Head of caudate nucleus (tissue), 42 donors: ENCODE measurements at regions not wholly inside any gene's neighbourhood (a gene's known extent, or its start where the extent isn't known, plus 50 kb on each side); places are given as distances from the start of the nearest gene placed in this dataset.
"Not testable (repeated sequence)": the region's sequence is repeated elsewhere in the genome, so short reads cannot be mapped to it uniquely, and the experiment has no call there.

Source experiments
- DNase-seq, 42 donors: peaks; one replicate each; pipeline versions ENCODE4 v3.0.0 to v3.0.0-alpha.2; 2020 to 2021; ENCODE audit warnings: mixed read lengths in 7 of 42
- intact Hi-C: fragments of 100-400 bp; cut with DNase I; formaldehyde crosslinking; loops from one replicate; pipeline ENCODE4 v1.15.0; 2022

- intact Hi-C loops, result no loop called here
- DNase-seq, result no peak
Observed at GRCh38 chr7:126040114-126041045, 1110.8 kb upstream of the POT1 start.

- DNase-seq, result no peak
- intact Hi-C loops, result no loop called here
Observed at GRCh38 chr7:126026421-126027088, 1096.9 kb upstream of the POT1 start.

DNA sequence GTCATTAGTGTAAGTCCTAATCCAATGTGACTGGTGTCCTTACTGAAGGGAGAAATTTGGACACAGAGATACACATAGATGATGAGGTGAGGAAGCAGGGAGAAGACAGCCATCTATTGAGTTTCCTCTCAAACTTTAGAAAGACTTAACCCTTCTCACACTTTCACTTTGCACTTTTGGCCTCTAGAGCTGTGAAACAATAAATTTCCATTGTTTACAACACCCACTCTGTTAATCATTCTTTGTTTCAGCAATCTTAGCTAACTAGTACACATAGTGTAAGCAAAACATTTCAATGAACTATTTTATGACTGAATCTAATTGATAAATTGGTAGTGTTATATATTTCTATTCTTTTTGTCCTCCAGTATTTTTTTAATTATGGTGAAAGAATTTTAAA is 1092.8 kb upstream of the POT1 start:
- DNase-seq, result no peak
- intact Hi-C loops, result no loop called here

DNA sequence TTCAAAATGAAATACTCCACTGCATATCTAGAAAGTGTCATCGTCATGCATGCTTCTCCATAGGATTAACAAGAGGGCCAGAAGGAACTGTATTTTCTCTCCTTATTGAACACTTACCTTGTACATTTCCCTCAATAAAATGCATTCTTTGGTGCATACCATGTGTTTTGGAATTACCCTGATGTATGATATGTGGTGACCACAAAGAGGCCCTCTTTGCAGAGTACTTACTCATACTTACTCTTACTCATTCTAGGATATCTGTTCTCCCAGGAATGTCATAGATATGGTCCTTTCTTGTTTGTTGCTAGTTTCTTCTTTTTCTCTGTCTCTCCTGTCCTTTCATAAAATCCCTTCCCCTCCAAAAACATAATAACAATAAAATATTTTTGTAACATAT is 1087.1 kb upstream of the POT1 start:
- DNase-seq, result no peak
- intact Hi-C loops, result no loop called here

DNA sequence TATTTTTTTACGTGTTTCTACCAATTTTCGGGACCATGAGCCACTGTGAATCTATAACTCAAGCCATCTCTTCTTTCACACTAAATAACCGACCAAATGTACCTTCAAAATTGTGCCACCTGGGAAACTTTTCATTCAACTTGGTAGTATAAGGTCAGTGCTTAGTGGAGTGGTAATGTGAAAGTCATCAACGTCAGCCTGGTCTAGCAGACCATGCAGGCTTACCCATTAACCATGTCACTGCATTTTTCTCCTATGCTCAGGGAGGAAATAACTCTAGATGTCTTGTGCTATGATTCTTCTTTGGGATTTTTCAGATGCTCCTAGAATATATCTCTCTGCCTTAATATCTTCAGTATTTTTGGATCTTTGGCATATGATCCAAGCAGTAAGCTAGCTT is 1075.4 kb upstream of the POT1 start:
- DNase-seq, result no peak
- intact Hi-C loops, result no loop called here

- DNase-seq, result no peak
- intact Hi-C loops, result no loop called here
Observed at GRCh38 chr7:126001349-126001748, 1071.7 kb upstream of the POT1 start.

- intact Hi-C loops, result no loop called here
- no peak for DNase-seq
Observed at GRCh38 chr7:125984795-125985194, 1055.2 kb upstream of the POT1 start.

- DNase-seq, result no peak
- intact Hi-C loops, result no loop called here
Observed at GRCh38 chr7:125971656-125972055, 1042.0 kb upstream of the POT1 start.

DNA sequence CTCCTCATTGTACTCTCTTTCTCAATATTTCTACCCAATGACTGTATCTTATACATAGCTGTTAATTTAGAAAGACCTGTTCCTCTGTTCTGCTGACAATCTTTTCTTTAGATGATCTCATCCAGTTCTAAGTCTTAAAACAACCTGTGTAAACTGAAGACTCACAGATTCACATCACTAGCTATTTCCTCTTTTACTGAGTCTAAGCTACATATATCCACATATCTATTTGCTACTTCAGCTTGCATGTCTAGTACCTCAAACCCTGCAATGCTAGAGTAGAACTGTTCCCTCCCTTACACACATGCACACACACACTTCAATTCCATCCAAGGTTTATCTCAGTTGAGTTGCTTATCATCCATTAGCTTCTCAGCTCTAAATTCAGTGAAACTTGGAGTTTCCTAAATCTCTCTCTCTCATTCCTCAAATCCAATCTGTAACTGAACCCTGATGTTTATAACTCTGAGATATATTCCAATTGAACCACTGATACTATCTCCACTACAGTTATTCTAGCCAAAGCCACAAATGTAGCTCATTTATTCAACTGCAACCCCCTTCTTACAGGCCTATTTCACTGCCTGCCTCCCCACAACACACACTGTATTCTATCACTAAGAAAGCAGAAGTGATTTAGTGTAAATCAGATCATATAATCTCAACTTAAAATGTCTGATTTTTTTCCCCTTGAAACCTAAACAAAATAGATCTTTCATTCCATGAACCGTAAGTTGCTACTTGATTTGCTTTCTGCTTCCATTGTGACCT is 1036.8 kb upstream of the POT1 start:
- intact Hi-C loops, result no loop called here
- no peak for DNase-seq

- DNase-seq, result no peak
- intact Hi-C loops, result no loop called here
Observed at GRCh38 chr7:125934955-125935354, 1005.3 kb upstream of the POT1 start.

GRCh38 chr7:125934539-125934938 is 1004.9 kb upstream of the POT1 start:
- DNase-seq, result peak in 13 of 42 donors; percentile 6 to 52 (median 17)
- intact Hi-C loops, result no loop called here

DNA sequence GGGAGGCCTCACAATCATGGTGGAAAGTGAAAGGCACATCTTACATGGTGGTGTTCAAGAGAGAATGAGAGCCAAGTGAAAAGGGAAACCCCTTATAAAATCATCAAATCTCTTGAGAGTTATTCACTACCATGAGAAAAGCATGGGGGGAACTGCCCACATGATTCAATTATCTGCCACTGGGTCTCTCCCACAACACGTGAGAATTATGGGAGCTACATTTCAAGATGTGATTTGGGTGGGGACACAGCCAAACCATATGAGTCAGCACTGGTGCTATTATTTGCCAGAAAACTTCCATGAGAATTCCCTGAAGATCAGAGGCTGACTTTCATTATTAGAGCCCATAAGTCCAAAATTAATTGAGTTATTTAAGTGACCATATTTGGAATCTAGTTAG is 1001.2 kb upstream of the POT1 start:
- intact Hi-C loops, result no loop called here
- DNase-seq, result no peak

DNA sequence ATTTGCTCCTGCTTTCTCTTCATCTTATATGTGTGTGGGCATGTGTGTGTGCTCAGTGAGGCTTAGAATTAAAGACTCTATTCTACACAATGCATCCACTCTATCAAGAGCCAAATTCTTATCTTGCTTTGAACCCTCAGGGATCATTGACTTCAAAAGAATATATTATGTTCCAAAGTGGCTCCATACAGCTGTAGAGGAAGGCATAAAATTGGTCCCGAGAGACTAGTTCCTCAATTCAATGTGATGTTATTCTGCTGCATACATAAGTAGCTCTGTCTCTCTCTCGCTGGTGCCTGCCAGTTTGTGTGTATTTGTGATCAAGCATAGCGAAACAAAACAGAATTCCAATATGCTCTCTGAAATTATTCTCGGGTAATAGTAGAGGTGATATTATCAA is 997.9 kb upstream of the POT1 start:
- intact Hi-C loops, result no loop called here
- DNase-seq, result no peak

- intact Hi-C loops, result no loop called here
- no peak for DNase-seq
Observed at GRCh38 chr7:125926621-125927020, 997.0 kb upstream of the POT1 start.

GRCh38 chr7:125924037-125924436 is 994.4 kb upstream of the POT1 start:
- intact Hi-C loops, result no loop called here
- DNase-seq, result no peak

- DNase-seq, intact Hi-C loops: not testable (repeated sequence)
Observed at GRCh38 chr7:125915381-125915948, 985.8 kb upstream of the POT1 start.

DNA sequence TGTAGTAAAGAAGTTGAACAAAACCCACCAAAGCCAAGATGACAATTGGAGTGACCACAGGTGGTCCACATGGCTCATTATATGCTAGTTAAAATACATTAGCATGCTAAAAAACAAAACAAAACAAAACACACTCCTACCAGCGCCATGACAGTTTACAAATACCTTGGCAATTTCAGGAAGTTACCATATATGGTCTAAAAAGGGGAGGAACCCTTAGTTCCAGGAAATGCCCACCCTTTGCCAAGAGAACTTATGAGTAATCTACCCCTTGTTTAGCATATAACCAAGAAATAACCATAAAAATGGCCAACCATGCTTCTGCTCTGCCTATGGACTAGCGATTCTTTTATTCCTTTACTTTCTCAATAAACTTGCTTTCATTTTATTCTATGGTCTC is 979.1 kb upstream of the POT1 start:
- intact Hi-C loops, result no loop called here
- no peak for DNase-seq

DNA sequence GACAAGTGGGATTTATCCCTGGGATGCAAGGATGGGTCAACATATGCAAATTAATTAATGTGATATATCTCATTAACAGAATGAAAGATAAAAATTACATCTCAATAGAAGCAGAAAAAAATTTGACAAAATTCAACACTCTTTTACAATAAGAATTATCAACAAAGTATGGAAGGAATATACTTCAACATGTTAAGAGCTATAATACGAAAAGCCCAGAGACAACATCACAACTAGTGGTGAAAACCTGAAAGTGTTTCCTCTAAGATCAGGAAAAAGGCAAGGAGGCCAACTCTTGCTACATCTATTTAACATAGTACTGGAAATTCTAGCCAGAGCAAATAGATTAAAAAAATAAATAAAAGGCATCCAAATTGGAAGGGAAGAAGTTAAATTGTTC is 970.0 kb upstream of the POT1 start:
- DNase-seq, result no peak
- intact Hi-C loops, result no loop called here

DNA sequence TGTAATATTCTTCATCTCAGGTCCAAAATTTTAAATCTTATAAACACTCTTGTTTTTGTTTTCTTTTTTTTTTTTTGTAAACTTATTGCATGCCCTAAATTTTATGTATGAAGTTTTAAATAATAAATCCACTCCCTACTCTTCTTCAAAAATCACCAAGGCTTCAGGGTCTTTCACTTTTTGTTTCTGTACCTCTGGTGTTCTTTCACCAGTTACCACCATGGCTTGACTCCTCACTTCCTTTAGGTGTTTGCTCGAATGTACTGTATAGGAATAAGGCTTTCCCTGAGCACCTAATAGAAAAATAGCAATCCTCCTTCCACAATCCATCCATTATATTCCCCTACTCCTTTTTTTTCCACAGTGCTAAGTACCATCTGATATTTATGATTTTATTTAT is 962.8 kb upstream of the POT1 start:
- intact Hi-C loops, result no loop called here
- DNase-seq, result no peak

DNA sequence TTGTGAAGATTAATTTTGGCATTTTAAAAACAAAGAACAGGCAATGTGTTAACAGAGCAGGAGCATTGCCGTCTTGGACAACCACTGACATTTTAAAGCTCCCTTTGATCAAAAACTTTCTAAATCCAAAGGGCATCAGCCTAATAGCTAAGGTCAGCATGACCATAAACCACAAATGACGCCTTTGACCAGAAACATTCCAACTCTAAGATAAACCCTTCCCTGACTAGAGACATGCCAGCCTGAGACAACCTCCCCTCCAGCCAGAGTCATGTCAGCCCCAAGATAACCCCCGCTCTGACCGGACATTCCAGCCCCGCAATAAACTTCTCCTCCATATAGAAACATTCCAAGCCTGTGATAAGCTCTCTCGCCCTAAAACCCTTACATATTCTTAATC is 949.4 kb upstream of the POT1 start:
- intact Hi-C loops, result no loop called here
- no peak for DNase-seq
